Upper lobe of left lung (tissue), 6 donors: ENCODE measurements at regions not wholly inside any gene's neighbourhood (a gene's known extent, or its start where the extent isn't known, plus 50 kb on each side); places are given as distances from the start of the nearest gene placed in this dataset.

ENCODE experiments used
- ATAC-seq, 2 donors: fragments of 200-7000 bp; cut with Tn5 transposase; one replicate each; pipeline ENCODE4 v1.9.1; 2022; ENCODE audit warnings: mild to moderate bottlenecking in 2 of 2, moderate library complexity in 2 of 2; ENCODE audit not compliant: low FRiP score in 2 of 2
- DNase-seq, 2 donors: peaks; one replicate each; pipeline ENCODE4 v3.0.0-alpha.2; 2019 to 2020
- H3K27ac ChIP-seq, 4 donors: fragments of 200-600 bp; sonication (generic); one replicate each; pipeline ENCODE4 v1.5.1; 2016 to 2019
- H3K27me3 ChIP-seq, 4 donors: fragments of 200-600 bp; sonication (generic); one replicate each; pipeline ENCODE4 v1.5.1; 2017 to 2019
- H3K36me3 ChIP-seq, 4 donors: fragments of 200-600 bp; sonication (generic); one replicate each; pipeline ENCODE4 v1.5.1; 2016 to 2019
- H3K4me1 ChIP-seq, 4 donors: fragments of 200-600 bp; sonication (generic); one replicate each; pipeline ENCODE4 v1.5.1; 2018 to 2019
- H3K4me3 ChIP-seq, 4 donors: fragments of 200-600 bp; sonication (generic); one replicate each; pipeline ENCODE4 v1.5.1; 2017 to 2019; ENCODE audit warnings: mild to moderate bottlenecking in 2 of 4, moderate library complexity in 1 of 4
- H3K9me3 ChIP-seq, 4 donors: fragments of 200-600 bp; sonication (generic); one replicate each; pipeline ENCODE4 v1.5.1; 2018 to 2019
- EP300 ChIP-seq, 4 donors: sonication (generic); formaldehyde crosslinking; IDR thresholded peaks; one replicate each; pipeline ENCODE4 v1.5.1; 2017; ENCODE audit warnings: antibody characterized with exemption in 4 of 4, control low read depth in 2 of 4
- POLR2A ChIP-seq, 4 donors: fragments of 450-650 bp; IDR thresholded peaks; one replicate each; pipeline ENCODE4 v1.5.1; 2016 to 2017; ENCODE audit warnings: antibody characterized with exemption in 4 of 4, mild to moderate bottlenecking in 2 of 4
- POLR2AphosphoS5 ChIP-seq, 2 donors: sonication (generic); formaldehyde crosslinking; IDR thresholded peaks; one replicate each; pipeline ENCODE4 v1.5.1; 2017; ENCODE audit warnings: antibody characterized with exemption in 2 of 2
- WGBS, 2 donors: methylation state at CpG; one replicate each; pipeline ENCODE4 v1.1.5; 2017 to 2018; 5-methylcytosine and 5-hydroxymethylcytosine counted together
- TF ChIP-seq, protein P1 (sequence below), 6 experiments: fragments of 450-650 bp in 4 of 6; fragments of 200-600 bp in 2 of 6; sonication (generic) in 2 of 6; IDR thresholded peaks; one replicate each; pipeline ENCODE4 v1.5.1; 2016 to 2019; ENCODE audit warnings: antibody characterized with exemption in 6 of 6
- donor health status: DM: no; HTN: no; CAD: no; lungs with moderate emphysema.
- donor health status: DM: no; HTN: yes; CAD: no; lungs with severe emphysema.

- no peaks in the 10 kb centered on the region for H3K9me3 ChIP-seq
- no peak overlapping the region for H3K4me3 ChIP-seq
- no peaks in the 10 kb centered on the region for H3K27me3 ChIP-seq
- TF ChIP-seq EP300 (IDR thresholded peaks at IDR 0.05) (no peak), POLR2AphosphoS5 (IDR thresholded peaks at IDR 0.05) (no peak), POLR2A (IDR thresholded peaks at IDR 0.05) (no peak)
- TF ChIP-seq, protein P1, sequence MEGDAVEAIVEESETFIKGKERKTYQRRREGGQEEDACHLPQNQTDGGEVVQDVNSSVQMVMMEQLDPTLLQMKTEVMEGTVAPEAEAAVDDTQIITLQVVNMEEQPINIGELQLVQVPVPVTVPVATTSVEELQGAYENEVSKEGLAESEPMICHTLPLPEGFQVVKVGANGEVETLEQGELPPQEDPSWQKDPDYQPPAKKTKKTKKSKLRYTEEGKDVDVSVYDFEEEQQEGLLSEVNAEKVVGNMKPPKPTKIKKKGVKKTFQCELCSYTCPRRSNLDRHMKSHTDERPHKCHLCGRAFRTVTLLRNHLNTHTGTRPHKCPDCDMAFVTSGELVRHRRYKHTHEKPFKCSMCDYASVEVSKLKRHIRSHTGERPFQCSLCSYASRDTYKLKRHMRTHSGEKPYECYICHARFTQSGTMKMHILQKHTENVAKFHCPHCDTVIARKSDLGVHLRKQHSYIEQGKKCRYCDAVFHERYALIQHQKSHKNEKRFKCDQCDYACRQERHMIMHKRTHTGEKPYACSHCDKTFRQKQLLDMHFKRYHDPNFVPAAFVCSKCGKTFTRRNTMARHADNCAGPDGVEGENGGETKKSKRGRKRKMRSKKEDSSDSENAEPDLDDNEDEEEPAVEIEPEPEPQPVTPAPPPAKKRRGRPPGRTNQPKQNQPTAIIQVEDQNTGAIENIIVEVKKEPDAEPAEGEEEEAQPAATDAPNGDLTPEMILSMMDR (IDR thresholded peaks at IDR 0.05) = no peak
- H3K4me1 ChIP-seq = no peaks in the 10 kb centered on the region
- peak in 1 of 2 donors; percentile 70 for ATAC-seq
- no peaks in the 10 kb centered on the region for H3K36me3 ChIP-seq
- H3K27ac ChIP-seq = no peak overlapping the region
- DNase-seq = no peak
- WGBS, 2 donors = 80 to 94% methylated on average over 3 of the region's 3 CpGs
Measured at GRCh38 chr13:27847669-27848068, 55.4 kb downstream of the GSX1 start.

DNA sequence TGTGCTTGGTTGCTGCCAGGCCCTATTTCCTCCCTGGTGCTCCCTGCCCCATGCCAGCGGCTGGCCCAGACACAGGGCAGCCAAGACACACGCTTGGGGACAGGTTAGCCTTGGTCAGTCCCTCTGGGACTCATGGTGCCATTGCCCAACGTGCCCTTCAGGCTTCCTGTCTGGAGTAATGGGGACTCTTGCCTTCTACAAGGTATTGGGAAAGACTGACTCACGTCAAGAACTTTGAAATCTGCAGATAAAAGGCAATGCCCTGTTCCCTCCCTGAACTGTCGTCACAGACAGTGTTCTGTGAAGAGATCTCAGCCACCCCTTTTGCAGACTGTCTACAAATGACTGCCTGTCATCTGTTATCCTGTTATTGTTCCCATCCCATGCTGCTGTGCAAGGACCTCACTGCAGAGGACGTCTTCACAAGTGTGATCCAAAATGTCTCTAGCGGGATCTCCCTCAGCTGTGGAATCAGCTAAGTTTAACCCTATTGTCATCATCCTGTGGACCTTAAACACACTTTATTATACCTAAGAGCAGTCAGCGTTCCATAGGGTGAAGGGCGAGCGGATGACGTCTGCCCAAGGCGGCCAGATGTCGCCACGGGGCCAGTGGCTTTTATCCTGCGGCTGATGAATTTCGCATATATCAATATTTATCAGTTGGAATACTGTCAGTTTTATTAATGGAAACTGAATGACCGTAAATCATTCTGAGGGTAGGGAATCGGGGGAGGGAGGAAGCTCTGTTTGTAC, 59.0 kb downstream of the GSX1 start:
- no peaks in the 10 kb centered on the region for H3K4me1 ChIP-seq
- H3K27ac ChIP-seq = no peak overlapping the region
- 70 to 73% methylated on average over 18 of the region's 18 CpGs for WGBS, 2 donors
- DNase-seq (peak in 1 of 2 donors; percentile 28), ATAC-seq (no peak)
- TF ChIP-seq POLR2AphosphoS5 (IDR thresholded peaks at IDR 0.05) = no peak
- TF ChIP-seq EP300 (IDR thresholded peaks at IDR 0.05) = no peak
- no peak for TF ChIP-seq POLR2A (IDR thresholded peaks at IDR 0.05)
- TF ChIP-seq, protein P1 (IDR thresholded peaks at IDR 0.05) = no peak
- H3K27me3 ChIP-seq = no peaks in the 10 kb centered on the region
- H3K36me3 ChIP-seq = no peaks in the 10 kb centered on the region
- no peaks in the 10 kb centered on the region for H3K9me3 ChIP-seq
- no peak overlapping the region for H3K4me3 ChIP-seq

GRCh38 chr13:27852491-27852890, 60.2 kb downstream of the GSX1 start:
- Histone ChIP-seq H3K36me3 (no peaks in the 10 kb centered on the region), H3K27me3 (no peaks in the 10 kb centered on the region), H3K4me3 (no peak overlapping the region), H3K4me1 (no peaks in the 10 kb centered on the region), H3K9me3 (no peaks in the 10 kb centered on the region), H3K27ac (no peak overlapping the region)
- WGBS, 2 donors = 54 to 73% methylated on average over 2 to 5 of the region's 5 CpGs
- ATAC-seq = no peak
- no peak for DNase-seq
- TF ChIP-seq EP300 (IDR thresholded peaks at IDR 0.05) (no peak), POLR2A (IDR thresholded peaks at IDR 0.05) (no peak), POLR2AphosphoS5 (IDR thresholded peaks at IDR 0.05) (no peak)
- TF ChIP-seq, protein P1 (IDR thresholded peaks at IDR 0.05) = no peak

DNA sequence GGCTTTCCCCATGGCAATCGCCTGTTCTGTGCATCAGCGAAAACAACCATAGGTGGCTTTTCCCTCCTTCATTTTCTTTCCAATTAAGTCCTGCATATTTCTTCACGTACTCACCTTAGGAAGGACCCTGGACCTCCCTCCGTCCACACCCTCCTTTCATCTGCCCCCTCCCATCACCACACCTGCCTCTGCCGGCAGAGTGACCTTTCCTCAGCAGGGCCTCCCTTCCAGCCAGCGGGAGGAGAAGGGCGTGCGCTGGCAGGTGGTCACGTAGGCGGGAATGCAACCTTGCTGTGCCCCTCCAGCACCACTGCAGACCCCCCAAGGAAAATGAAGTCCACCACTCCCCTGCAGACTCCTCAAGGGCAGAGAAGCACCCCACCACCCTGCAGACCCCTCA, 61.1 kb downstream of the GSX1 start:
- H3K4me1 ChIP-seq = no peaks in the 10 kb centered on the region
- no peaks in the 10 kb centered on the region for H3K9me3 ChIP-seq
- H3K27me3 ChIP-seq = no peaks in the 10 kb centered on the region
- H3K36me3 ChIP-seq = no peaks in the 10 kb centered on the region
- no peak overlapping the region for H3K4me3 ChIP-seq
- no peak for ATAC-seq
- TF ChIP-seq POLR2A (IDR thresholded peaks at IDR 0.05) (no peak), POLR2AphosphoS5 (IDR thresholded peaks at IDR 0.05) (no peak), EP300 (IDR thresholded peaks at IDR 0.05) (no peak)
- TF ChIP-seq, protein P1 (IDR thresholded peaks at IDR 0.05) = no peak
- no peak for DNase-seq
- 28 to 38% methylated on average over 9 to 10 of the region's 10 CpGs for WGBS, 2 donors
- H3K27ac ChIP-seq = no peak overlapping the region

GRCh38 chr13:27853861-27854260, 61.6 kb downstream of the GSX1 start:
- no peaks in the 10 kb centered on the region for H3K9me3 ChIP-seq
- ATAC-seq (no peak), DNase-seq (no peak)
- no peak overlapping the region for H3K4me3 ChIP-seq
- no peaks in the 10 kb centered on the region for H3K4me1 ChIP-seq
- 69 to 72% methylated on average over 7 of the region's 7 CpGs for WGBS, 2 donors
- H3K27ac ChIP-seq = no peak overlapping the region
- TF ChIP-seq, protein P1 (IDR thresholded peaks at IDR 0.05) = no peak
- no peak for TF ChIP-seq POLR2AphosphoS5 (IDR thresholded peaks at IDR 0.05)
- no peaks in the 10 kb centered on the region for H3K27me3 ChIP-seq
- no peaks in the 10 kb centered on the region for H3K36me3 ChIP-seq
